ENCODE measurements at regions not wholly inside any gene's neighbourhood (a gene's known extent, or its start where the extent isn't known, plus 50 kb on each side); places are given as distances from the start of the nearest gene placed in this dataset.
"Not testable (repeated sequence)": the region's sequence is repeated elsewhere in the genome, so short reads cannot be mapped to it uniquely, and the experiment has no call there.

- not testable (repeated sequence) for DNase-seq (ENCODE audit: low read depth)
Observed at GRCh38 chr14:23898359-23898758, 55.2 kb upstream of the DHRS4 start.

GRCh38 chr14:23899788-23900187 lies 53.8 kb upstream of the DHRS4 start:
- DNase-seq (ENCODE audit: low read depth): no peak

- DNase-seq (ENCODE audit: low read depth): no peak
Observed at GRCh38 chr14:23903442-23903841, 50.1 kb upstream of the DHRS4 start.

Data from fibroblast of the conjunctiva (primary cell).